ENCODE measurements at regions not wholly inside any gene's neighbourhood (a gene's known extent, or its start where the extent isn't known, plus 50 kb on each side); places are given as distances from the start of the nearest gene placed in this dataset.

DNA sequence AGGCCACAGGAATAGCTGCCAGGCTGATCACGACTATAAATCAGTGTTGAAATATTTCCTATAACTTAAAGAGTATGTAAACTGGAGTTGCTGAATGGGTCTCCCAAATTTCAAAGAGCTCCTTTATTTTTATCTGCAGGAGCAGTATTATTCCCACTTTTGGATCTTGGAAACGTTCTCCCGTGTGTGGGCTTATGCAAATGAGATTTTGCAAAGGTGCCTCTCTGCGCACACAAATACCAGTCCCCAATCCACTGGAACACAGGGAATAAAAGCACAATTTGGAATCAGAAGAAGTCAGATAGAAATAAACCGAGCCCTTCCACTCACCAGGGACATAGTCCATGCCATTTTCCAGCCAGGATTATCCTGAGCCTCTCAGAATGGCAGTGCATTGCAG, 350.2 kb upstream of the CELF2 start:
- Mint-ChIP-seq H3K27ac (no peak overlapping the region), H3K36me3 (no peaks in the 10 kb centered on the region), H3K4me1 (no peaks in the 10 kb centered on the region), H3K4me3 (no peak overlapping the region), H3K27me3 (peaks cover 2 to 24% of the 10 kb centered on the region in 2 donors), H3K9me3 (no peaks in the 10 kb centered on the region)
- ATAC-seq (replicated peaks in 1 of 4), result no peak
- H3K27ac ChIP-seq (ENCODE audit: low read length), result no peak overlapping the region
- peaks cover 0 to 2% of the 10 kb centered on the region in 2 experiments for H3K4me1 ChIP-seq (ENCODE audit: control insufficient read depth in 1 of 2, extremely low read depth in 1 of 2, insufficient read depth in 2 of 2, low read length in 2 of 2)
- H3K9me3 ChIP-seq, result no peaks in the 10 kb centered on the region
- no peak overlapping the region for H3K4me3 ChIP-seq (ENCODE audit: control insufficient read depth in 1 of 2, extremely low read depth in 1 of 2, low read length in 1 of 2)
- H3K36me3 ChIP-seq (ENCODE audit: control insufficient read depth in 2 of 2, extremely low read depth in 1 of 2, insufficient read depth in 1 of 2, low read length in 1 of 2), result no peaks in the 10 kb centered on the region
- no peak for DNase-seq
- H3K27me3 ChIP-seq (replicated peaks in 1 of 2; ENCODE audit: control insufficient read depth in 2 of 2, extremely low read depth in 1 of 2, insufficient read depth in 2 of 2, low read length in 1 of 2), result peaks cover 0 to 5% of the 10 kb centered on the region in 2 experiments
- POLR2A ChIA-PET, result no interaction called here
- WGBS (ENCODE audit: insufficient coverage), result 56% methylated on average over 4 of the region's 5 CpGs
- CTCF ChIA-PET, result interaction anchor here in 1 of 2 donors (0.7 kb wide), 1 partner anchor 142 kb away, joined by 3 read pairs; no protein-coding TSS in a partner anchor

GRCh38 chr10:10676972-10677371, 340.7 kb upstream of the CELF2 start:
- H3K4me3 Mint-ChIP-seq, result no peak overlapping the region
- no peak for DNase-seq
- H3K36me3 Mint-ChIP-seq, result no peaks in the 10 kb centered on the region
- no peak overlapping the region for H3K4me3 ChIP-seq (ENCODE audit: control insufficient read depth in 1 of 2, extremely low read depth in 1 of 2, low read length in 1 of 2)
- no peak for ATAC-seq (replicated peaks in 1 of 4)
- H3K36me3 ChIP-seq (ENCODE audit: control insufficient read depth in 2 of 2, extremely low read depth in 1 of 2, insufficient read depth in 1 of 2, low read length in 1 of 2), result no peaks in the 10 kb centered on the region
- WGBS (ENCODE audit: insufficient coverage), result 100% methylated on average over 1 of the region's 1 CpG
- no peak overlapping the region for H3K27ac Mint-ChIP-seq
- no peaks in the 10 kb centered on the region for H3K27me3 ChIP-seq (replicated peaks in 1 of 2; ENCODE audit: control insufficient read depth in 2 of 2, extremely low read depth in 1 of 2, insufficient read depth in 2 of 2, low read length in 1 of 2)
- no peaks in the 10 kb centered on the region for H3K4me1 Mint-ChIP-seq
- peaks cover 10% of the 10 kb centered on the region in 2 donors for H3K27me3 Mint-ChIP-seq
- no peaks in the 10 kb centered on the region for H3K4me1 ChIP-seq (ENCODE audit: control insufficient read depth in 1 of 2, extremely low read depth in 1 of 2, insufficient read depth in 2 of 2, low read length in 2 of 2)
- CTCF ChIA-PET, result interaction anchor here in 1 of 2 donors (2.2 kb wide), 1 partner anchor 1334 kb away, joined by 8 read pairs; no protein-coding TSS in a partner anchor
- H3K27ac ChIP-seq (ENCODE audit: low read length), result no peak overlapping the region
- H3K9me3 ChIP-seq, result no peaks in the 10 kb centered on the region
- POLR2A ChIA-PET, result interaction anchor here in 1 of 2 donors (0.6 kb wide), 1 partner anchor 1389 kb away, joined by 3 read pairs; no protein-coding TSS in a partner anchor
- H3K9me3 Mint-ChIP-seq, result peaks cover 5% of the 10 kb centered on the region in 3 donors

DNA sequence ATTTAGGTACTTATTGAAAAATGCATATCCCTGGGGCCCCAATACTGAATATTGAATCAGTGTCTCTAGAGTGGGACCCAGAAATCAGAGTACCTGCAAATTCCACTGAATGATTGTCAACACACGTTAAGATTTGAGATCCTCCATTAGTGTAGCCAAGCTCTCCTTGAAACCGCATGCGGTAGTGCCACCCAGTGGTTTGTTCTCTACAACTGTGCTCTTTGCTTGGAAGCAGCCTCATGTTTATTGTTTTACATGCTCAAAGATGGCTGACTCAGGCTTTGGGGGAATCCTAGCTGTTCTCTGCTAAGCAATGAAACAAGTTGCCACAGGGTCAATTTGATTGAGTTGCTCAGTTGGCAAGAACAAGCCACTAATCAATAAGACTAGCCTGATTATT, 340.2 kb upstream of the CELF2 start:
- Histone ChIP-seq H3K4me1 (ENCODE audit: control insufficient read depth in 1 of 2, extremely low read depth in 1 of 2, insufficient read depth in 2 of 2, low read length in 2 of 2) (no peaks in the 10 kb centered on the region), H3K4me3 (ENCODE audit: control insufficient read depth in 1 of 2, extremely low read depth in 1 of 2, low read length in 1 of 2) (no peak overlapping the region), H3K27ac (ENCODE audit: low read length) (no peak overlapping the region), H3K27me3 (replicated peaks in 1 of 2; ENCODE audit: control insufficient read depth in 2 of 2, extremely low read depth in 1 of 2, insufficient read depth in 2 of 2, low read length in 1 of 2) (no peaks in the 10 kb centered on the region), H3K36me3 (ENCODE audit: control insufficient read depth in 2 of 2, extremely low read depth in 1 of 2, insufficient read depth in 1 of 2, low read length in 1 of 2) (no peaks in the 10 kb centered on the region), H3K9me3 (no peaks in the 10 kb centered on the region)
- Mint-ChIP-seq H3K4me3 (no peak overlapping the region), H3K27me3 (peaks cover 10 to 11% of the 10 kb centered on the region in 2 donors), H3K4me1 (no peaks in the 10 kb centered on the region), H3K9me3 (peaks cover 5% of the 10 kb centered on the region in 3 donors), H3K36me3 (no peaks in the 10 kb centered on the region), H3K27ac (no peak overlapping the region)
- POLR2A ChIA-PET, result no interaction called here
- 33% methylated on average over 3 of the region's 3 CpGs for WGBS (ENCODE audit: insufficient coverage)
- ATAC-seq (replicated peaks in 1 of 4) (no peak), DNase-seq (peak in 9 of 35 experiments; percentile 1 to 35 (median 2))
- CTCF ChIA-PET, result interaction anchor here in 1 of 2 donors (2.2 kb wide), 1 partner anchor 1334 kb away, joined by 8 read pairs; no protein-coding TSS in a partner anchor

GRCh38 chr10:10680496-10680895, 337.2 kb upstream of the CELF2 start:
- Histone ChIP-seq H3K36me3 (ENCODE audit: control insufficient read depth in 2 of 2, extremely low read depth in 1 of 2, insufficient read depth in 1 of 2, low read length in 1 of 2) (no peaks in the 10 kb centered on the region), H3K4me3 (ENCODE audit: control insufficient read depth in 1 of 2, extremely low read depth in 1 of 2, low read length in 1 of 2) (no peak overlapping the region), H3K27me3 (replicated peaks in 1 of 2; ENCODE audit: control insufficient read depth in 2 of 2, extremely low read depth in 1 of 2, insufficient read depth in 2 of 2, low read length in 1 of 2) (no peaks in the 10 kb centered on the region), H3K4me1 (ENCODE audit: control insufficient read depth in 1 of 2, extremely low read depth in 1 of 2, insufficient read depth in 2 of 2, low read length in 2 of 2) (no peaks in the 10 kb centered on the region), H3K9me3 (no peaks in the 10 kb centered on the region), H3K27ac (ENCODE audit: low read length) (no peak overlapping the region)
- CTCF ChIA-PET, result no interaction called here
- ATAC-seq (replicated peaks in 1 of 4), result no peak
- H3K27me3 Mint-ChIP-seq, result peaks cover 21 to 26% of the 10 kb centered on the region in 2 donors
- H3K9me3 Mint-ChIP-seq, result no peaks in the 10 kb centered on the region
- DNase-seq, result no peak
- whole genome bisulfite sequencing (ENCODE audit: insufficient coverage), result 70% methylated on average over 3 of the region's 5 CpGs
- H3K4me1 Mint-ChIP-seq, result no peaks in the 10 kb centered on the region
- no peak overlapping the region for H3K27ac Mint-ChIP-seq
- POLR2A ChIA-PET, result no interaction called here
- H3K36me3 Mint-ChIP-seq, result no peaks in the 10 kb centered on the region
- no peak overlapping the region for H3K4me3 Mint-ChIP-seq

GRCh38 chr10:10684972-10685371, 332.7 kb upstream of the CELF2 start:
- 50% methylated on average over 2 of the region's 4 CpGs for WGBS (ENCODE audit: insufficient coverage)
- peaks cover 19 to 42% of the 10 kb centered on the region in 2 donors for H3K27me3 Mint-ChIP-seq
- Histone ChIP-seq H3K9me3 (no peaks in the 10 kb centered on the region), H3K27me3 (replicated peaks in 1 of 2; ENCODE audit: control insufficient read depth in 2 of 2, extremely low read depth in 1 of 2, insufficient read depth in 2 of 2, low read length in 1 of 2) (no peaks in the 10 kb centered on the region), H3K4me1 (ENCODE audit: control insufficient read depth in 1 of 2, extremely low read depth in 1 of 2, insufficient read depth in 2 of 2, low read length in 2 of 2) (no peaks in the 10 kb centered on the region), H3K4me3 (ENCODE audit: control insufficient read depth in 1 of 2, extremely low read depth in 1 of 2, low read length in 1 of 2) (no peak overlapping the region), H3K27ac (ENCODE audit: low read length) (no peak overlapping the region), H3K36me3 (ENCODE audit: control insufficient read depth in 2 of 2, extremely low read depth in 1 of 2, insufficient read depth in 1 of 2, low read length in 1 of 2) (no peaks in the 10 kb centered on the region)
- no peak overlapping the region for H3K27ac Mint-ChIP-seq
- DNase-seq (no peak), ATAC-seq (replicated peaks in 1 of 4) (no peak)
- ChIA-PET CTCF (no interaction called here), POLR2A (no interaction called here)
- no peak overlapping the region for H3K4me3 Mint-ChIP-seq
- peaks cover 0 to 3% (median 2%) of the 10 kb centered on the region in 3 donors for H3K9me3 Mint-ChIP-seq
- no peaks in the 10 kb centered on the region for H3K36me3 Mint-ChIP-seq
- H3K4me1 Mint-ChIP-seq, result no peaks in the 10 kb centered on the region

DNA sequence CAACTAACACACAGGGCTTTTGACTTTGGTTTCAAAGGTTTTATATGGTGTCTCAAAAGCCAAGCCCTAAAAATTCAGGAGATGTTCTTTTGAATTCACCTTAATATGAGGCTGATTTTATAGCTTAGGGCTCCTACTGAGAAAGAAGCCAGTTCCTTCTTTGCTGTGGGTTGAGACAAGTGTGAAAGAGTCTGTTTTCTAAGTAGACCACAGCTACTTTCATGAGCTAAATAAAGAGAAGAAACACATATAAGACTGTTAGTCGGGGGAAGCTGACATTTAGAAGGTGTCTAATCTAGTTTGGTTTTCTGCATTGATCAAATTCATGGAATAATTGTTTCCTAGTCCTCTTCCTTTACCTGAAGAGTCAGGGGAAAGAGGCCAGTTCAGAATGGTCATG, 332.1 kb upstream of the CELF2 start:
- Mint-ChIP-seq H3K9me3 (peaks cover 0 to 3% (median 2%) of the 10 kb centered on the region in 3 donors), H3K4me1 (no peaks in the 10 kb centered on the region), H3K27ac (no peak overlapping the region), H3K27me3 (peaks cover 19 to 38% of the 10 kb centered on the region in 2 donors), H3K4me3 (no peak overlapping the region), H3K36me3 (no peaks in the 10 kb centered on the region)
- Histone ChIP-seq H3K27ac (ENCODE audit: low read length) (no peak overlapping the region), H3K4me3 (ENCODE audit: control insufficient read depth in 1 of 2, extremely low read depth in 1 of 2, low read length in 1 of 2) (no peak overlapping the region), H3K4me1 (ENCODE audit: control insufficient read depth in 1 of 2, extremely low read depth in 1 of 2, insufficient read depth in 2 of 2, low read length in 2 of 2) (no peaks in the 10 kb centered on the region), H3K27me3 (replicated peaks in 1 of 2; ENCODE audit: control insufficient read depth in 2 of 2, extremely low read depth in 1 of 2, insufficient read depth in 2 of 2, low read length in 1 of 2) (no peaks in the 10 kb centered on the region), H3K9me3 (no peaks in the 10 kb centered on the region), H3K36me3 (ENCODE audit: control insufficient read depth in 2 of 2, extremely low read depth in 1 of 2, insufficient read depth in 1 of 2, low read length in 1 of 2) (no peaks in the 10 kb centered on the region)
- ATAC-seq (replicated peaks in 1 of 4), result no peak
- no peak for DNase-seq
- POLR2A ChIA-PET, result no interaction called here
- CTCF ChIA-PET, result no interaction called here
- WGBS (ENCODE audit: insufficient coverage), result no CpG with 5 or more reads among the region's 1 CpG

- H3K9me3 Mint-ChIP-seq, result peaks cover 0 to 3% (median 2%) of the 10 kb centered on the region in 3 donors
- Histone ChIP-seq H3K9me3 (no peaks in the 10 kb centered on the region), H3K27me3 (replicated peaks in 1 of 2; ENCODE audit: control insufficient read depth in 2 of 2, extremely low read depth in 1 of 2, insufficient read depth in 2 of 2, low read length in 1 of 2) (no peaks in the 10 kb centered on the region), H3K4me1 (ENCODE audit: control insufficient read depth in 1 of 2, extremely low read depth in 1 of 2, insufficient read depth in 2 of 2, low read length in 2 of 2) (no peaks in the 10 kb centered on the region), H3K27ac (ENCODE audit: low read length) (no peak overlapping the region), H3K36me3 (ENCODE audit: control insufficient read depth in 2 of 2, extremely low read depth in 1 of 2, insufficient read depth in 1 of 2, low read length in 1 of 2) (no peaks in the 10 kb centered on the region), H3K4me3 (ENCODE audit: control insufficient read depth in 1 of 2, extremely low read depth in 1 of 2, low read length in 1 of 2) (no peak overlapping the region)
- ChIA-PET CTCF (no interaction called here), POLR2A (no interaction called here)
- H3K4me3 Mint-ChIP-seq, result no peak overlapping the region
- DNase-seq (no peak), ATAC-seq (replicated peaks in 1 of 4) (no peak)
- H3K27me3 Mint-ChIP-seq, result peaks cover 18 to 35% of the 10 kb centered on the region in 2 donors
- no peaks in the 10 kb centered on the region for H3K4me1 Mint-ChIP-seq
- H3K27ac Mint-ChIP-seq, result no peak overlapping the region
- H3K36me3 Mint-ChIP-seq, result no peaks in the 10 kb centered on the region
- WGBS (ENCODE audit: insufficient coverage), result no CpG with 5 or more reads among the region's 4 CpGs
Measured at GRCh38 chr10:10687751-10688150, 329.9 kb upstream of the CELF2 start.
